Eye (tissue), 1 donor: ENCODE measurements at regions not wholly inside any gene's neighbourhood (a gene's known extent, or its start where the extent isn't known, plus 50 kb on each side); places are given as distances from the start of the nearest gene placed in this dataset.
"Not testable (repeated sequence)": the region's sequence is repeated elsewhere in the genome, so short reads cannot be mapped to it uniquely, and the experiment has no call there.

Experiments
- DNase-seq: peaks from one replicate; pipeline ENCODE4 v3.0.0-alpha.2; 2015

DNA sequence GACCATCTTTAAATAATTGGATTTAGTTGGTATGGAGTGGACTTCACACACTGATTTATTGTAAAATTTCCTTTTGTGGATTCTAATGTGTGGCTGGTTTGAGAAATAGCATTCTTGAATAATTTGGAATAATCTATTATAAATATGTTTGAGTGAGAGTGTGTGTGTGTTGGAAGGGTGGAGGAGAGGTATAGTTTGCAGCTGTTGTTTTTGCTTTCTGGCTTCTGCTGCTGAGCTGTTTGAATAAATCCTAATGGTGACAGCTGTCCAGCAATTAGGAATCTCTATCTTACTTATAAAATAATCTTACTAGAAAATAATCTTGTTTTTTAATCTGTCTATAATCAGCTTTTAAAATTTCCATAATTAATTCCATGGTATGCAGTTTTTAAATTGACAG lies 1283.0 kb upstream of the CDH2 start:
- DNase-seq, result peak; percentile 16

DNA sequence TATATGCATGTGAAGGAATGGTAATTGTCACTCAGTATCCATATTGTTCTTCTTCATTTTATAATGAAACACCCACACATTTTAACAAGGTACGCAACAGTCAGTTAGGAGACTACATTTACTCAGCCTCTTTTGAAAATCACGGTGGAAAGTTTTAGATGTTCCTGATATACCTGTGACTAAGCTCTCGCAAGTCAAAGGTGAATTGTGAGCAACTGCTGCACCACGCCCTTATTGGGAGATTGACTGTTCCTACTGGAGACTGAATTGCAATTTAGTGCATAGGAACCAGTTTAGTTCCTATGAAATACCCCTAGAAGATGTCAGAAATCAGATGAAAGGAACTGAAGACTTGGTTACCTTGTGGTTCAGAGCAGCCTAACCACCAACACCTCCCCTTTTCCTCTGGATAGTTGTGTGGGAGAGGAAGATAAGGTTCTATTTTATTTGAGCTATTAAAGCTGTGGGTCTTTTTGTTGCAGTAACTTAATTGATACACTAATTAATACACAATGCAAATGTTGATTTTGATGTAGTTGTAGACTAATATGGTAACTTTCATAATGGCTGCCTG lies 1280.5 kb upstream of the CDH2 start:
- DNase-seq, result no peak

DNA sequence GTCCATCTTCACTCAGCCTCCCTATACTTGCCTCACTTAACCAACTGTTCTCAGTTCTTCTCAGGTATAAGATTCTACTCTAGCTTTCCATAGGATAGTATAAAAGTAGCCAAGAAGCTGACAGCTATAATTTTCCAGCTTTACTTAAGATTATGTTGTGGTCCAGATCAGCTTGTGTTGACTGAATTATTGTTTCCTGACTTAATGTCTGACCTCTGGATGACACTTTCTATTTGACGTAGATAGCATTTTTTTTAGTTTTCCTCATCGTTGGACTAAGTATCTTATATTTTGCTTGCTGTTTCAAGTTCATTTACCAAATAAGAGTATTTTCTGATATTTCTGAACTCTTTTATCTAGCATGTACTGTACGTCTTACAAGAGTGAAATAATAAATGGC lies 1272.5 kb upstream of the CDH2 start:
- no peak for DNase-seq

DNA sequence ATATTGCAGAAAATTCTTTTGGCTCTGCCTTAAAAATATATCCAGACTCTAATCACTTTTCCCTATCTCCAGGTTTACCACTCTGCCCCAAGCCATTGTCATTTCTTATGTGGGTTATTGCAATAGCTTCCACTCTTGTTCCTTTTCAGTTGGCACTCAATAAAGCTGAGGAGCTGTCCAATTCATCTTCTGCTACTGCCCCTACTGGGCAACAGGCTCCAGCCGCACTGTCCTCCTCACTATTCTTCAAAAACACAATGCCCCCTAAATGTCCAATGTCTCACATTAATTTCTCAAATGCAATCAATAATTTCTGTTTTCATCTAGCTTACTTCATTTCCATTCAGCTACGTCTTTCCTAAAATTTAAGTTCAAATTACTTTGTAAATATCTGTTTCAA lies 1262.5 kb upstream of the CDH2 start:
- DNase-seq, result no peak

DNA sequence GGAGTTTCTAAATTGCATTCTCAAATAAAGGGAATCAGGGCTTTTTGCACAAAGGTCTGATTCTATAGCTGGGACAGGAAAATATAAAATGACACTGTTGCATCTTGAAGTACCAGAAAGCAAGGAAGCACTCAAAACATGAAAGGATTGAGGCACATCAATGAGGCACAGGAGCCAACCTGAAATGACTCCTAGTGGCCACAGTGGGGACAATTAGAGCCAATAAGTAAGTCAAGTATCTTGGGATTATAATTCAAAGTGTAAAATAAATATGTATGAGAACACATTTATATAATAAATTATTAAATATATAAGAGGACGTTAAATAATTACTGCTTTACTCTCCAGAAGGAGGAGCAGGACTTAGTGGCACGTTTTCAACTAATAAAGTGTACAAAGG lies 1259.5 kb upstream of the CDH2 start:
- DNase-seq, result no peak

DNA sequence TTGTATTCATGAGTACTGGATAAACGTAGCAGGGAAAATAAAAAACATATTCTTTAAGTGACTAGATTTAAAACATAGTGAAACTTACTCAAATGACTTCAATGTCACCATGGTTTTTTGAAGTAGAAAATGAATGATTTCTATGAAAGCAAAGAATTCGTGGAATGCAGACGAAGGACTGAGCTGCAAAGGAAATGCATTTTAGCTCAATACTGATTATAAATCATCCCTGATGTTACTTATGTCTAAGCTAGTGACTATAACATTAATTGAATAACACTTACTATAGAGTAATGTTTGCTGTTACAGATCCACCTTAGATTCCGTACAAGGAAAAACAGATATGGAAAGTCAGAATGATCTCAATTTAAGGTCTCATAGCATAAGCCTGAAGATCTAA lies 1257.7 kb upstream of the CDH2 start:
- DNase-seq, result no peak

DNA sequence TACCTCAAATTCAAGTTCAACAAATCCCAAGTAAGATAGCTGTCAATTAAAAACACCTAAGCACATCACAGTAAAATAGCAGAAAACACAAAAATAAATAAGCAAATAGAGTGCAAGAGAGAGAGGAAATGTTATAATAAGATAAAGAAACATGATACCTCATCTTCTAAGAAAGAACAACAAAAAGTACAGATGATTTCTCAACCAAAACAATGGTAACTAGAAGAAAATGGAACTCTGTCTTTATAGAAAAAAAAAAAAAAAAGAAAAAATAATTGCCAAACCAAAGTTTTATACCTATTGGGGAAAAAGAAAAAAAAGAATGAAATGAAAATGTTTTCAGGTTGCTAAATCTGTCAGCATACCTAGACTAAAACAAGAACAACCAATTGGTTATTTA lies 1253.5 kb upstream of the CDH2 start:
- no peak for DNase-seq

DNA sequence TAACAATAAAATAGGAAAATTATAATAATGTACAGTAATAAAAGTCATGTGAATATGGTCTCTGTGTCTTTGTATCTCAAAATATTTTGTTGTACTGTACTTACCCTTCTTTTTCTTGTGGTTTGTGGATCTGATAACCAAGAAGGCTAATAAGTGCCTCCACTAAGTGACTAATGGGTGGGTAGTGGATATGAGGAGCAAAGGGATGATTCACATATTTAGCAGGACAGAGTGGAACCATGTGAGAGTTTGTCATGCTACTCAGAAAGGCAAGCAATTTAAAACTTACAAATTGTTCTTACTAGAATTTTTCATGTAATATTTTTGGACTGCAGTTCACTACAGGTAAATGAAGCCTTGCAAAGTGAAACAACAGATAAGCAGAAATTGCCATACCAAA lies 1241.2 kb upstream of the CDH2 start:
- DNase-seq, result no peak

DNA sequence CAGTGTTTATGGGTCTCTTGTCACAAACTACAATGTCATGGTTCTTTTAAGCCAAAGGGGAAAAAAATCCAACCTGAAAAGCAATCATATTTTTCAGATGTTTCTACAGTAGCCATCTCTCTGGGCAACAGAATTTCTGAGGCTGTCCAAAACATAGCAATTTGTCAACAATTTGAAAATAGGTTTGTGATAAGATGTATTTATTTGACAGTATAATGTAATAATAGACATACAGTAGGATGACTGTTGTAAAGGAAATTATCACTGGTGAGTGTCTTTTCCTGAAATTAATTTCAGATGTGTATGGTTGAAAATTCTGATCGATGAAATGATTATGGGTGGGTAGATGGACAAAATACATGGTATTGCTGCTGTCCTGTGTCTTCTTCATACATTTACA lies 1230.1 kb upstream of the CDH2 start:
- DNase-seq, result no peak

DNA sequence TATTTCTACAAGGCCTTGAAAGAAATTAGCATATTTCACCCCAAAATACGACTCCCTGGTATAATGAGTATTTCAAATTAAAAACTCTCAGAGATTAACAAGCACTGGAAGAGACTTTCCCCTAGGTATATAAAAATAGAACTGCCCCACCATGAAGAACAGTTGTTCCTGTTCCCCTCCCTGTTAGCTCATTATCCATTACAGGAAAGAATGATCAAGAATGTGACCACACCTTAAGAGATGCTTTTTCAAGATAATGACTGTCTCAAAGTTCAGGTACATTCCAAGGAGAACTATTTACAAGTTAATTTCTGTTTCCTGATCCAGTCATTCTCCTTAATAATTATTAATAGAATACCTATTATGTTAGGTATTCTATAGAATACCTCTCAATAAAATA lies 1220.6 kb upstream of the CDH2 start:
- no peak for DNase-seq

DNA sequence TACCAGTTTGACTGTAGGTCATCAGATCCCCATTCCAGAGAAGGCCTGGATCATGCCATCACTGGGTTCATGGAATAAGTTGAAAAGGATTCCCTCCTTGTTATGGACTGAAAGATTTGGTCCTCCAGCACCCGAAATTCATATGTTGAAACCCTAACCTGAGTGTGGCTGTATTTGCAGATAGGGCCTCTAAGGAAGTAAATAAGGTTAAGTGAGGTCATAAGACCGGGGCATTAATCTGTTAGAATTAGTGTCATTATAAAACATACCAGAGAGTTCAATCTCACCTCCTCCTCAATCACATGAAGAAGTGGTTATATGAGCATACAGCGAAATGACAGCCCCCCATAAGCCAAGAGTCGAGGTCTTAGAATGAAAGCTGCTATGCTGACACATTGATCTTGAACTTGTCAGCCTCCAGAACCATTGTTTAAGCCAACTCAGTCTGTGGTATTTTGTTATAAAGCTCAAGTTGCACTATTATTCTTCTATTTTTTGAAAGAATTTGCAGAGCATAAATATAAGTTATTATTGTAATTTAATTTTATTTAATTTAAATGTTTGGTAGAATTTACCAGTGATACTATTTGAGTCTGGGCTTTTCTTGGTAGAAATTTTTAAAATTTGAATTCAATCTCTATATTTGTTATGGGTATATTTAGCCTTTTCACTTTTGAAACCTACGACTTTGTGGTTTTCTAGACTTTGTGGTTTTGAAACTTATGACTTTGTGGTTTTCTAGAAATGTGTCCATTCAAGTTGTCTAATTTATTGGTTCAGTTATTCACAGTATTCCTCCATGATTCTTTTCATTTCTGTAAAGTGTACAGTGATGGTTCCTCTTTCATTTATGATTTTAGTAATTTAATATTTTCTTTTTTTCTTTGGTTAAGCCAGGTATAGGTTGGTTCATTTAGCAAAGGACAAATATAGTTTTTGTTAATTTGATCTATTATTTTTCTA lies 1206.7 kb upstream of the CDH2 start:
- DNase-seq, result no peak

DNA sequence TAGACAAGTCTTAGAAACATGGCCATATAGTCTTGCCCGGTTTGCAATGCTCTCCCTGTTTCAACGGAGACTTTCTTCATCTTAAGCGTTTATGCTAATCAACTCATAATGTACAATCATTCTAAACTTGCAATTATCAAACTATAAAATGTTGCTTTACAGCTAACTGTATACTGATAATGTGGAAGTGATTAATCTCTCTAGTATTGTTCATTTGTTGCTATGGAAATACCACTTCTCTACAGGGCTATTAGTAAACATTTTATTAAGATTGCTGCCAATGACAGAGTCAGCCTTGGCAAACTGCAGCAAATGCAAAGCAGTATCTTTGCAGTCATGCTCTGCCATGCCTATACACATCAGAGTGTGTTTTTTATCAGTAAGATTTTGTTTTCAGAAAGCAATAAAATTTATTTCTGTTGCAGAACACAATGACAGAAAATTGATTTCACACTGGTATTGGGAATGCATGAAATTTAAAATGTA lies 1201.8 kb upstream of the CDH2 start:
- peak; percentile 1 for DNase-seq

DNA sequence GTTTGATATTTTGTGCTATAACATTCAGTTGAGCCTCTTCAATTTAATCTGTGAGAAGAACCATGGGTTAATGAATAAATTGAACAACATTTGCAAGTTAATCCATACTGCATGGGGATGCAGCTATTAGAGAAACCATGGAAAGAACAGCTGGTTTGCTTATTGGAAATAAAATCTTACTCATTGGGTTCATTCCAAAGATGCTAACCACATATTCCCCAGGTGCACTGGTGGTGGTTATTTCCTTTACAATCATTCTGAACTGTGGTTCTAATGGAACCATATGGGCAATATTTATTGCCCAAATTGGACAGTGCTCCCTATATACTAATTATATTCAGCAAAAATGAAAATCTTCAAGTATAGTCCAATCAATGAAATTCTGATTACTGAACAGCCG lies 1200.4 kb upstream of the CDH2 start:
- no peak for DNase-seq

DNA sequence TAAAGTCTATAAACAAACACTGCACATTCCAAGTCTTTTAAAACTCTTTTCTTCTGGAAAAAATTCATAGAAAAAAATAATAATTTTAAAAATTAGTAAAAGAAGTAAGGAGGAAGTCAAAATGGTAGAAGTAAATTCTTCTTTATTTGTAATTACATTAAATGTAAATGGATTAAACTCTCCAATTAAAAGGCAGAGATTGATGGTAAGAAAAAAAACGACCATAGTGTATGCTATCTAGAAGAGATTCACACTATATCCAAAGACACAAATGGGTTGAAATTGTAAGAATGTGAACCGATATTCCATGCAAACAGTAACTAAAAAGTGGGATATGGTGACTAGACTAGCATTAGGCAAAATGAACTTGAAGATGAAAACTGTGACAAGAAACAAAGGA lies 1196.1 kb upstream of the CDH2 start:
- no peak for DNase-seq

DNA sequence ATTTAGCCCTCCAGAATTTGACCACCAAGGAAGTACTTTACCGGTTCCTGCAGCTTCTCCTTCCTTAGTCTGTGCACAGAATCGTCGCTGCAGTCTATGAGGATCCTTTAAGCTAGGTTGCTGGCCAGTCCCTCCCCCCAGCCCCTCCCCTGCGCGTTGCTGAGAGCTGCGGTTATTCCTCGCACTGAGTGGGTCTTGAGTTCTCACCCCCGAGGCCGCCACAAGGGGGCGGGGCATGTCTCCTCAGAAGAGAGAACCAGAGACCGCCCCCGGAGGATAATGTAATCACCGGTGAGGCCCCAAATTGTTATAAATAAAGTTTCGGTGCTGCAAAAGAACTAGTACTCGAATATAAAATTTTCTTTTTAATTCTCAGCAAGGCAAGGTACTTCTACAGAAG lies 1184.9 kb upstream of the CDH2 start:
- no peak for DNase-seq

DNA sequence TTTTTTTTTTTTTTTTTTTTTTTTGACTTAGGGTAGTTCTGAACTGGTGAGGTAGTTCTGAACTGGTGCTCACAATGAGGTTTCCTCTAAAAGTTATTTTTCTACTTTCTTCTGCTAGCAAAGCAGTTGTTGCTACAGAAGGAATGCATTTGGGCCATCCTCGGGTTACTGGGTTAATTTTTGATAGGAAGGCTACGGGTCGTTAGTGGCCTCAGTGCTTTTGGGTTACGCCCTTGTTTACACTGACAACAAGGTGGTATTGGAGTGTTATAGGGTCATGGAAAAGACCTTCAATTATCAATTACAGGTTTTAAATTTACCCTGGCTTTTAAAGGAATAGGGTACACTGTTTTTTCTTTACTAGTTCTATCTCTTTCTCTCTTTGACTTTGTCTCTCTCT lies 1183.7 kb upstream of the CDH2 start:
- not testable (repeated sequence) for DNase-seq

DNA sequence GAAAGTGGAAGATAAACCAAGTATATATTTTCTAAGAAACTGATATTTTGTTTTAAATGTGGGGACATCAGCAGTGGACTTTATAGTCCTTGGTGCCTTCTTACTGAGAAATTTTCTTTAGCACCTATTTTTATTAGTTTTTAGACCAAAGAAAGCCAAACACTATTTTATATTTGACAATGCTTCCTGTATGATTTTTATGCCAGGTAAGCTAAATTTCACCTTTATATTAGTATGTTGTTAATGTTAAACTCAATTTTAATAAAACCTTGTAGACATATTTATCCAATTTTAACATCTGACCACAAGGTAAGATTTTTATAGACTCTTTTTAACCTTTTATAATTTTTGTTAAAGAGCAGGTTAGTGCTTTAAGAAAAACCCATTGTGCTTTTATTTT lies 1182.3 kb upstream of the CDH2 start:
- not testable (repeated sequence) for DNase-seq

DNA sequence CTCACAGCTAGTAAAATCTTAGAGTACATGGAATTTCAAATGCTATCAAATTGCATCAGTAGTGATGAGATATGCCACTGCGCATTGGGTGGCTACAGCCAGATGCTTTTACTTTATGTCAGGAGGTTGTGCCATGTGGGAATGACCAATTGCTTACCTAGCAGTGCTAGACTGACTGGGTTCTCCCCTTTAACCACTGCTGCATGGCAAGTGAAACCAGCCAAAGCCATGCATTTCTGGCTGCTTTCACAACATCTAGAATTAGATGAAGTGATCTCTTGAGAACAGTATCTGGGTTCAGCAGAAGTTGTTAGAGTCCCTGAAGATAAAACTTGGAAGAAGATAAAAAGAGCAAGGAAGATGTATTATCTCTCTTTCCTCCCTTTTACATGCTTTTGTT lies 1174.2 kb upstream of the CDH2 start:
- DNase-seq, result no peak

DNA sequence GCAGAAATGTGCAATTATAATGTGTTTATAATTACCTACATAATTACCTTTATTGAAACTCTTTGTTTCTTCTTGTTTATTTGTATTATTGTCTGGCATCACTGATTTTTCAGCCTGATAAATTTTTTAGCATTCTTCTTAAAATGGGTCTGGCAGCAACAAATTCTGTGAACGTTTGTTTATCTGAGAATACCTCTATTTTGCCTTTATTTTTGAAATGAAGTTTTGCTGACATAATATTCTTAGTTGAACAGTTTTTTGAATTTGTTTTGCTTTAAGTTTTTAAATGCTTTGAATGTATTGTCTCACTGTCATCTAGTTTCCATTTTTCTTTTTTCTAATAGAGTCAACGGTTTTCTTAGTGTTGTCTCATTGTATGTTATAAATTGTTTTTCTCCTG lies 1152.0 kb upstream of the CDH2 start:
- DNase-seq, result no peak

DNA sequence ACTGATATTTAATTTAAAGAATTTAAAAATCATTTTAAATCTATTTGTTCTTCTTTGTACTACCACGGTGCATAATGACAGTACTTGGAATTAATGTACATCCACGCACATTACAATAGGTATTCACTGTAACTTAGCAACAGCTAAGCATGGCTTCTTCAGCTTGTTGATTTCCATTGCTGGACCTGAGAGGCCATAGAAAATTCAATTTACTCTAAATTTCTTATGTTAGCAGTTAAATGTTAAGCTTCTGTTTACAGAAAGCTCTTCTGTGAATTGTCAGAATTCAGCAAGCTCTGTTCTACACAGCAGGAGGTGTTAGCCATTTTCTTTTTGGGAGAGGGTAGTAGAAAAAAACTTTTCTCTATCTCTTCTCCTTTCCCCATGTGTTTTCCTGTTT lies 1149.3 kb upstream of the CDH2 start:
- no peak for DNase-seq

DNA sequence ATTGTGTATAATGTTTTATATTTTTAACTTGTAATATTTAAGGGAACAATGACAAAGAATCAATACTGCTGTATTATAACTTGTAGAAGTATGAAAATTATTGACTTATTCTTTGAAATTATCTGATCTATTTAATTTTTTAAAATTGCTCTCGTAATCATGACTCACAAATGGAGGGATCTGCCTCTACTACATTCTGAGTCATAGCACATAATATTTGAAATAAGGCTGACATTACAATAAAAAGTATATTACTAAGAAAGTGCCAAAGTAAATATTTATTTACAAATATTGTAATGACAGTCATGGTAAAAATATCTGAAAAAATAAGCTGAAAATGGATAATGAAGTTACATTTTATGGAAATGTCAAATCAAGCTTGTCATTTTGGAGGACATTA lies 1144.6 kb upstream of the CDH2 start:
- no peak for DNase-seq

DNA sequence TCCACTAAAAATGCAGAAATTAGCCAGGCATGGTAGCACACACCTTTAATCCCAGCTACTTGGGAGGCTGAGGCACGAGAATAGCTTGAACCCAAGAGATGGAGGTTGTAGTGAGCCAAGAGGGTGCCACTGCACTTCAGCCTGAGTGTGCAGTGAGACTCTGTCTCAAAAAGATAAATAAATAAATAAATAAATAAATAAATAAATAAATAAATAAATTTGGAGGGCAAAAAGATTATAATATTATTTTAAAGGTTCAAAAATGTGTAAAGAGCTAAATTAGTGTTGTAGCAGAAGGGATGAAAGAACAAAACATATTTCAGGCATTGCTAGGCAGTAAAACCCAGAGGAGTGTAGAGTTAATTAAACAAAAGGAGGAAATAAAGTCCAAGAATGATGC lies 1136.4 kb upstream of the CDH2 start:
- no peak for DNase-seq

DNA sequence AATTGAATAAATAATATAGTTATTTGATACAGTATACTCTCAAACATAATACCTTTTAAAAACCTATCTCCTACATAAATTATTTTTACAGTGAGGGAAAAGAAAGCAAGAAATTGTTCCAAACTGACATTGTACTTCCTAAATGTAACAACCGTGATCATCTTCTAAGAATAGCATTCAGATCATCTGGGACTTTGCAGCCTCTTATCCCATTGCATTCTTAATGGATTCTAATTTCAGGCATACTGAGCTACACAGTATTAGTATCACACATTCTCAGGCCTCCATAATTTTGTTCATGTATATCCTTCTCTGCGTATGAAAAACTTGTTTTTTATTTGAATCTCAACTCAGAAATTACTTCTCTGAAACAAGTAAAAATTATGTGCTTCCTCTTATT lies 1134.7 kb upstream of the CDH2 start:
- DNase-seq, result no peak

DNA sequence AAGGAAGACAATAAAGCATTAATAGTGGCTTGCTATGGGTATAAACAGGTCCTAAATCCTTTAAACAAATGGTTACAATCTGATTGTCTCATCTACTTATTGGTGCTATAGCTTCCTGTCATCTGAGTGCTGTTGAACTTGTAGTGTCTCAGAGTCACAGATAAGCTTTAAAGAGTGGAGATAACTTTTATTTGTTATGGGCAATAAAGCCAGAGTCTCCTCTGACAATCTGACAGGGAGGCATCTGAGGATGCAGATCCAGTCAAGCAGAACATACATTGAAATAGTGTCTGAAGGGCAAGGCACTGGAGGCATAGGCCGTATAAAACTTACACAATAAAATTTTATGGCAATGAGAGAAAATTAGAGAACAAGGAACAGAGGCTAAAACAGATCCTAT lies 1132.4 kb upstream of the CDH2 start:
- DNase-seq, result peak; percentile 49

DNA sequence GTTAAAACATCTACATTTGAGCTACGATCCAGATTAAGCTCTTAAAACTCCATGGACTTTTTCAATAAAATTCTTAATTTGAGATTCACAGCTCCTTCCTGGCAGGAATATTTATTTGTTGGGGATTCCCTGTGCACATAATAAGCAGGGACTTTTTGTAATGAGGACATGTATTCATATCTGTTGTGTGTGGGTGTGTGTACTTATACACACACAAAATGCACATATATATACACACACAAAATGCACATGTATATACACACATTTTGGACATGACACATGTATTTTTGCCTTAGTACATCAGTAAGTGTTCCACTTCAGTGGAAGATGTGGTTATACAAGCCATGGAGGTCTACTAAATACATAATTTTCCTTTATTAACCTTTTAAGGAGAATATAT lies 1131.1 kb upstream of the CDH2 start:
- DNase-seq, result no peak
